ENCODE measurements at regions not wholly inside any gene's neighbourhood (a gene's known extent, or its start where the extent isn't known, plus 50 kb on each side); places are given as distances from the start of the nearest gene placed in this dataset.
A peak's percentile ranks its signal among the peaks of the same experiment; 100 is the strongest.

DNA sequence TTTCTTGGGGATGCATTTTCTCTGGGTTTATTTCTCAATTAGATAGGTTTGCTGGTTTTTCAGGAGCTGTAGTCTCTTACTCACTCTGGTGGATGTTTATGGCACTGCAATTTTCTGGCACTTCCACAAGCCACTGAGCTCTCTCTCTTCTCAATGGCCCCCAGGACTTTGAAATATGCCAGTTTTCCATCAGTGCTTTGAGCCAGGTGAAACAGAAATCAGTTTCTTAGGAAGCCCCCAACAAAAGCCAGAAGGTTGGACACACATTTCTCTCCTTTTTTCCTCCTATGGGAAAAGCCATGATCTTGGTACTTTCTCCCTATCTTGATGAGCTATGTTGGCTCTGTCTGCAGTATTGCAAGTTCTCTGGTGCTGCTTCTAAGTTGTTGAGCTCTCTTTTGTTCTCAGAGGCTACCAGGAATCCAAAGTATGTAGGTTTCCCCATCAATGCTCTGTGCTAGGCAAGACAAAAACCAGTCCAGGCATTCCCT lies 90.7 kb upstream of the SMIM36 start:
- Histone ChIP-seq H3K9ac (no peak overlapping the region), H3K27me3 (ENCODE audit: insufficient read depth, low read depth) (no peaks in the 10 kb centered on the region), H4K20me1 (ENCODE audit: insufficient read depth) (no peaks in the 10 kb centered on the region), H3K4me2 (no peak overlapping the region), H2AFZ (ENCODE audit: low read depth) (no peak overlapping the region), H3K4me1 (ENCODE audit: low read depth, poor library complexity, severe bottlenecking) (no peaks in the 10 kb centered on the region), H3K4me3 (IDR thresholded peaks at IDR 0.05; ENCODE audit: insufficient read depth, low read depth, low read length) (no peak overlapping the region), H3K27ac (no peak overlapping the region), H3K36me3 (ENCODE audit: insufficient read depth) (no peaks in the 10 kb centered on the region), H3K79me2 (ENCODE audit: insufficient read depth, low read depth) (no peaks in the 10 kb centered on the region)
- TF ChIP-seq, protein P1, sequence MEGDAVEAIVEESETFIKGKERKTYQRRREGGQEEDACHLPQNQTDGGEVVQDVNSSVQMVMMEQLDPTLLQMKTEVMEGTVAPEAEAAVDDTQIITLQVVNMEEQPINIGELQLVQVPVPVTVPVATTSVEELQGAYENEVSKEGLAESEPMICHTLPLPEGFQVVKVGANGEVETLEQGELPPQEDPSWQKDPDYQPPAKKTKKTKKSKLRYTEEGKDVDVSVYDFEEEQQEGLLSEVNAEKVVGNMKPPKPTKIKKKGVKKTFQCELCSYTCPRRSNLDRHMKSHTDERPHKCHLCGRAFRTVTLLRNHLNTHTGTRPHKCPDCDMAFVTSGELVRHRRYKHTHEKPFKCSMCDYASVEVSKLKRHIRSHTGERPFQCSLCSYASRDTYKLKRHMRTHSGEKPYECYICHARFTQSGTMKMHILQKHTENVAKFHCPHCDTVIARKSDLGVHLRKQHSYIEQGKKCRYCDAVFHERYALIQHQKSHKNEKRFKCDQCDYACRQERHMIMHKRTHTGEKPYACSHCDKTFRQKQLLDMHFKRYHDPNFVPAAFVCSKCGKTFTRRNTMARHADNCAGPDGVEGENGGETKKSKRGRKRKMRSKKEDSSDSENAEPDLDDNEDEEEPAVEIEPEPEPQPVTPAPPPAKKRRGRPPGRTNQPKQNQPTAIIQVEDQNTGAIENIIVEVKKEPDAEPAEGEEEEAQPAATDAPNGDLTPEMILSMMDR (conservative IDR thresholded peaks at IDR 0.05; ENCODE audit: low read depth, low read length) = peak; percentile 61

DNA sequence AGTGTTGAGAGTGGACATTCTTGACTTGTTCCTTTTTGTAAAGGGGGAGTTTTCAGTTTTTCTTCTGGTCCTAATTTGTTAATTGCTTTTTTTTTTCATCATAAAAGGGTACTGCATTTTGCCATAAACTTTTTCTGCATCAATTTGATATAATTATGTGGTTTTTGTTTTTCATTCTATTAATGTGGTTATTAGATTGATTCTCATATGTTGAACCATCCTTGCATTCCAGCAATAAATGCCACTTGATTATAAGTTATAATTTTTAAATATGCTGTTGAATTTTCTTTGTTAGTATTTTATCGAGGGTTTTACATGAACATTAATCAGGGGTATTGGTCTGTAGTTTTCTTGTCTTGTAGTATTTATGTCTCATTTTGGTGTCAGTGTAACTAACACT lies 87.2 kb upstream of the SMIM36 start:
- TF ChIP-seq, protein P1 (conservative IDR thresholded peaks at IDR 0.05; ENCODE audit: low read depth, low read length) = no peak
- H3K79me2 ChIP-seq (ENCODE audit: insufficient read depth, low read depth) = no peaks in the 10 kb centered on the region
- H4K20me1 ChIP-seq (ENCODE audit: insufficient read depth) = no peaks in the 10 kb centered on the region
- no peak overlapping the region for H3K4me3 ChIP-seq (IDR thresholded peaks at IDR 0.05; ENCODE audit: insufficient read depth, low read depth, low read length)
- no peaks in the 10 kb centered on the region for H3K27me3 ChIP-seq (ENCODE audit: insufficient read depth, low read depth)
- no peaks in the 10 kb centered on the region for H3K4me1 ChIP-seq (ENCODE audit: low read depth, poor library complexity, severe bottlenecking)
- H3K4me2 ChIP-seq = no peak overlapping the region
- H3K27ac ChIP-seq = no peak overlapping the region
- no peak overlapping the region for H3K9ac ChIP-seq
- H2AFZ ChIP-seq (ENCODE audit: low read depth) = no peak overlapping the region
- H3K36me3 ChIP-seq (ENCODE audit: insufficient read depth) = no peaks in the 10 kb centered on the region

DNA sequence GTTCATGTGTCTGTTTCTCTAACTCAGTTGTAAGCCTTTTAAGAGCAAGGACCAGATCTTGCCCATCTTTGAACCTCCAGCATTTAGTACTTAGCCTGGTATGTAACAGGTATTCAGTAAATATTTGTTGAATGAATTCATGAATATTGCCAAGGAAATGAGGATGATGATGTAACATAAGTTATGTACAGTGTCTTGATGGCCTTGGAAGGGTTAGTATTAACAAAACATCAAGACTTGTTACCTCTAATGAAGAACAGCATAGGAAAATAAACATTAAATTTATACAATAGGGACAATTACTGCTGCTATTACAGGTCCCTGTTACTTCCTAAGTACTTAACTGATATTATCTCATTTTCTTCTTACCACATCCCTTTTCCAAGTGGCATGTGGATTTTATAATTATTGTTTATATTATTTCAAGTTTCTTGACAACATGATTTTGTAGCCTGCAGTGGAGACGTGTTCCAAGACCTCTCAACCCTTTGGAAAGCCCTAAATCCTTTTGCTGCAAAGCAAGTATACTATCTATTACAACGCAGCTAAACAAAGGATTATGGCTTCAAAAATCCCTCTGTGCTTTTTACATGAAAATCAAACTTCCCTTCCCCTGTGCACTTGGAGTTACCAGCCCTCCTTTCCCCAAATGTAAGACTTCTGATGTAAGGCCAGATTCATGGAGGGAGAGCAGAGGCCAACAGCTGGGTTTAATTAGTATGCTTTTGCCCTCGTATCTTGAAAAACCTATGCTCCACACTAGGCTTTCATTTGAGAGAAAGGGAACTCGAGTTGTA lies 77.4 kb upstream of the SMIM36 start:
- Histone ChIP-seq H4K20me1 (ENCODE audit: insufficient read depth) (no peaks in the 10 kb centered on the region), H3K27me3 (ENCODE audit: insufficient read depth, low read depth) (no peaks in the 10 kb centered on the region), H2AFZ (ENCODE audit: low read depth) (no peak overlapping the region), H3K36me3 (ENCODE audit: insufficient read depth) (no peaks in the 10 kb centered on the region), H3K4me2 (no peak overlapping the region), H3K27ac (no peak overlapping the region), H3K4me3 (IDR thresholded peaks at IDR 0.05; ENCODE audit: insufficient read depth, low read depth, low read length) (no peak overlapping the region), H3K79me2 (ENCODE audit: insufficient read depth, low read depth) (no peaks in the 10 kb centered on the region), H3K4me1 (ENCODE audit: low read depth, poor library complexity, severe bottlenecking) (no peaks in the 10 kb centered on the region), H3K9ac (no peak overlapping the region)
- TF ChIP-seq, protein P1 (conservative IDR thresholded peaks at IDR 0.05; ENCODE audit: low read depth, low read length) = no peak

DNA sequence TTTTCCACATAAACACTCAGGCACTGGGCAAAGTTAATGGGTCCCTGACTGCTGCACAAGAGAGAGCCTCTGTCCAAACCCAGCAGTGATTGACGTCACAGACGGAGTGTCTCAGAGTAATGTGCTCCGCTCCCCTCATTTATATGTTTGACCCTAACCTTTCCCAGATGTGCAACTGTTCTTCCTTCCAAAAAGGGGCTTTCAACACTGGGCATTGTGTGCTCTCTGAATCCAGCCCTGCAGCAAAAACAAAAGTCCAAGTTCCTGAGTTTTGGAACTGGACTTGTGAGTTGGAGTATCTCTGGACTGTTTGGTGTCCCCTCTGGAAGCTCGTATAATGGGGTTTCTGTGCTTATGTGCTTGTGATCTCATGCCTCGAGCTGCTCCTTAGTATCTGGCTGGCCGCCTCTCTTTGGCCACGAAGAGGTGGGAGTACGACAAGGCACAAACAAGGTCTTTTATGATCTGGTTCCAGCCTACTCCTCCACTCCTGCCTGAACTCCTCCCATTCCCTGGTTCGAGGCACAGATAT lies 76.4 kb upstream of the SMIM36 start:
- no peak overlapping the region for H3K9ac ChIP-seq
- H3K79me2 ChIP-seq (ENCODE audit: insufficient read depth, low read depth) = no peaks in the 10 kb centered on the region
- no peaks in the 10 kb centered on the region for H3K27me3 ChIP-seq (ENCODE audit: insufficient read depth, low read depth)
- H3K4me2 ChIP-seq = no peak overlapping the region
- no peak overlapping the region for H2AFZ ChIP-seq (ENCODE audit: low read depth)
- H3K27ac ChIP-seq = no peak overlapping the region
- TF ChIP-seq, protein P1 (conservative IDR thresholded peaks at IDR 0.05; ENCODE audit: low read depth, low read length) = no peak
- no peaks in the 10 kb centered on the region for H3K36me3 ChIP-seq (ENCODE audit: insufficient read depth)
- H3K4me1 ChIP-seq (ENCODE audit: low read depth, poor library complexity, severe bottlenecking) = no peaks in the 10 kb centered on the region
- H4K20me1 ChIP-seq (ENCODE audit: insufficient read depth) = no peaks in the 10 kb centered on the region
- H3K4me3 ChIP-seq (IDR thresholded peaks at IDR 0.05; ENCODE audit: insufficient read depth, low read depth, low read length) = no peak overlapping the region
